ENCODE measurements at regions not wholly inside any gene's neighbourhood (a gene's known extent, or its start where the extent isn't known, plus 50 kb on each side); places are given as distances from the start of the nearest gene placed in this dataset.

- TF ChIP-seq CTCF (conservative IDR thresholded peaks at IDR 0.05; ENCODE audit: low read length), result no peak
- TF ChIP-seq EZH2phosphoT487 (IDR thresholded peaks at IDR 0.05; ENCODE audit: borderline replicate concordance, low read depth, low read length), result no peak
Measured at GRCh38 chr12:76284816-76285750, 63.1 kb downstream of the BBS10 start.

Data from OCI-LY7 (cell line).